HG02840 (cell line): ENCODE measurements at regions not wholly inside any gene's neighbourhood (a gene's known extent, or its start where the extent isn't known, plus 50 kb on each side); places are given as distances from the start of the nearest gene placed in this dataset.
"Not testable (repeated sequence)": the region's sequence is repeated elsewhere in the genome, so short reads cannot be mapped to it uniquely, and the experiment has no call there.

ENCODE experiments used
- ATAC-seq: cut with Tn5 transposase; IDR thresholded peaks from one replicate; pipeline ENCODE4 v1.9.1; 2021; ENCODE audit warnings: mild to moderate bottlenecking, moderate library complexity, moderate number of reproducible peaks; ENCODE audit not compliant: unreplicated experiment, low FRiP score

DNA sequence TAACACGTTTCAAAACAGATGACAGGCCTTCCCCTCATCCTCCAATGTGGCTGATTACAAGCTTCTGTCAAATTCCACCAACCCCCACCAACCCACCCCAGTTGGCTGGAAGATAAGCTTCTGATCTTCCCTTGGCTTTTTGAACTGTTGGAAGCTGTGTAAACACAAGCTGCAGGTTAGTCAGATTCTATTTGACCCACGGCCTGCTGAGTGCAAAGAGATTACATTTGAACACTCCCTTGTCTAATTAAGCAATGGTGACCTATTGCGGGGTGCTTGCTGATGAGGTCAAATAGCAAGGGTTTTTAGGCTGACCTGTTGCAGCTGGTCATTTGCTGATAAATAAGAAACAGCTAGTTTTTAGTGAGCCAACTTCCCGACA, 379.7 kb downstream of the BMP2 start:
- no peak for ATAC-seq

DNA sequence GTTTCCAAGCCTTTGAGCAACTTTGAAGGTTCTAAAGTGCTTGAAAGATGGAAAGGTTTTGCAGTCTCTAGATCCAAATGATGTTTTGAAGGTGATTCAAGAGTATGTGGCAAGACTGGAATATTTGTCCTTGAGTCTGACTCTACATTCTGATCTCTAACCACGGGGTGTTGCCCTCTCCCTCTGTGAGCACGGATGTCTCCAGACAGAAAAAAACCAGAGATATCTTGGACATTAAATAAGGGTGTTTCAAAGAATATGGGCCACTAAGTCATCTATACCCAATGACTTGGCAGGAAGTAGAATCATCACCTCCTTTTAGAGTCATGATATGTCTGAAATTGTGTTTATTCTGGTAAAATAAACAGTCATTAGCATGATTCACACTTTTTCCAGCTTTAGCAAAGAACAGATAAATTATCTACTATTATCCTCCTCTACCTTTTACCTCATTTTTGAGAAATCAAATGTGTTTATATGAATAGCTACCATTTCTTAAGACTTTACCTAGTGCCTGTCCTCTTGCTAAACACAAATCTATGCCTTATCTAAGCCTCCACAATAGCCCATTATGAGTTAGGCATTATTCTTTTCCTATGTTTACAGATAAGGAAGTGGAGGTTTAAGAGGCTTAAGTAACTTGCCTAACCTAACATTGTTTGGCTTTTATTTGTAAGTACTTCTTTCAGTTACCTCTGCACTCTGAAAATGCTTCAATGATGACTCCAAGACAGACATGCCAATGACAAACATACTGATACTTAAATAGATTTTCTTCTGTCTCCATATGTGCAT, 384.4 kb downstream of the BMP2 start:
- no peak for ATAC-seq

DNA sequence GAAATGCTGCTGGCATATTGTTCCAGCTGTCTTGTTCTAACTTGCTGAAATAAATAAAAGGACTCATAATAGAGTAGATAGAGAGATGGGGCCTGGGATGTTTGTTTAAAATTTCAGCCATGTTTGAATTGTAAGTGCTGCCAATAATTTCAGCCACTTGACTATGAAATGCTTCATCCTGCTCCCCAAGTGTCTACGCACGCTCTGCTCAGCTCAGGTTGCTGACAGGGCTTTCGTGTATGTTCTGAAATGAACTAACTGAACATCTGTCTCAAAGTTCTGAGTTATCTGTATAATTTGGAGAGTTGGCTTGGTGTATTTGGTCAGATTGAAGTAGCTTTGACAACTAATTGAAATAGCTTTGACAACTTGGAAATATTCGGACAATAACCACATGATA, 387.8 kb downstream of the BMP2 start:
- no peak for ATAC-seq

DNA sequence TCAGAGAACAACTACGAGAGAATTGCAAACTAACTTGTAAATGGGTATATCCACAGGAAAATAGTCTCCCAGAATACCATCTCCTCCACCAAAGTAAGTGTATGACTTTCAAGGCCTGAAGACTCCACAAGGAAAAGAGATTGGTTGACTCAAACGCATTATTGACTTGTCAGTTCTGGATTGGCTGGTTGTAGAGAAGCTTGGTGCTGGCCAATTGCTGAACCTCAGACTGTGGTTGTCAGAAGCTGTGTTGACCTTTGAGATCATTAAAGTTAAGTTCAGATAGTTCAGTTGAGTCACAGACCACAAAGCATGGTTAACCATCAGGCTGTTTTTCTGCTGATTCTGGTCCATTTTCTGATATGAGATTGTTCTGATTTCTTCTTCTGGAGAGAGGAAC, 388.3 kb downstream of the BMP2 start:
- no peak for ATAC-seq

DNA sequence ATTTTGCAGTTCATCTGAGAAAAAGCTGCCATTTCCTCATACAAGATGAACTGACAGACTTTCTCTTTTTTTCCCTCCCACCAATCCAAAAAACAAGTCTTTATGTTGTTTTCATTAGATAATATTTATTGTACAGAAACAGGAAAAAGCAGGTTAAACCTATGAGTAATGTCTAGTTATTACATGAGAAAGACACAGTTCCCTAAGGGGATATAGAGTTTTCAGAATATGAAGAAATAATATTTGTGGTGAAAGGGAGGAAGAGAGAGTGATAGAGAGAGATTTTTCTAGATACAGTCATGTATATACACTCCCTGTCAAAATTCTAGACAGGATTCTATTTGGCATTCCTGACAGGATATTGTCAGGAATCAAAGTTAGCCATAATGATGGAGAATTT, 392.4 kb downstream of the BMP2 start:
- ATAC-seq, result no peak

- ATAC-seq, result no peak
Measured at GRCh38 chr20:7161690-7162089, 394.2 kb downstream of the BMP2 start.

- no peak for ATAC-seq
Measured at GRCh38 chr20:7171911-7172310, 404.4 kb downstream of the BMP2 start.

DNA sequence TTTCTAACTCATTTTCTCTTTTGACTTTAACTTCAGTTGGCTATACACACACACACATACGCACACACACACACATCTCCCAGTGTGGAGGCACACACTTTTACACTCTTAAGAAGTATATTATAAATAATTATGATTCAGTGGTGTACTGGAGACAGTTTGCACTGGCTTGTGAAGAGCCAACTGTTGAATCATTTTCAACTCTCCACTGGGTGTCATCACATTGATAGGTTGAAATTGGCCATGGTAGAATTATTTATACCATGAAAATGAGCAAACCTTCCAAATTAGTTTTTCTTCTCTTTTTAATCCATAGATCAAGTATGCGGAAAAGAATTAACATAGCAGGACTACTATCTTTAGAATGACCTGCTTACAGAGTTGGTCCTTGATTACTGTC, 407.1 kb downstream of the BMP2 start:
- ATAC-seq, result no peak

DNA sequence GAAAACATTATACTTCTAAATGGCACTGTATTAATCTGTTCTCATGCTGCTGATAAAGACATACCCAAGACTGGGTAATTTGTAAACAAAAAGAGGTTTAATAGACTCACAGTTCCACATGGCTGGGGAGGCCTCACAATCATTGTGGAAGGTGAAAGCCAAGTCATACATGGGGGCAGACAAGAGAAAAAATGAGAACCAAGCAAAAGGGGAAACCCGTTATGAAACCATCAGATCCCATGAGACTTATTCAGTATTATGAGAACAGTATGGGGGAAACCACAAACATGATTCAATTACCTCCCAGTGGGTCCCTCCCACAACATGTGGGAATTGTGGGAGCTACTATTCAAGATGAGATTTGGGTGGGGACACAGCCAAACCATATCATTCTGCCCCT, 408.3 kb downstream of the BMP2 start:
- not testable (repeated sequence) for ATAC-seq

DNA sequence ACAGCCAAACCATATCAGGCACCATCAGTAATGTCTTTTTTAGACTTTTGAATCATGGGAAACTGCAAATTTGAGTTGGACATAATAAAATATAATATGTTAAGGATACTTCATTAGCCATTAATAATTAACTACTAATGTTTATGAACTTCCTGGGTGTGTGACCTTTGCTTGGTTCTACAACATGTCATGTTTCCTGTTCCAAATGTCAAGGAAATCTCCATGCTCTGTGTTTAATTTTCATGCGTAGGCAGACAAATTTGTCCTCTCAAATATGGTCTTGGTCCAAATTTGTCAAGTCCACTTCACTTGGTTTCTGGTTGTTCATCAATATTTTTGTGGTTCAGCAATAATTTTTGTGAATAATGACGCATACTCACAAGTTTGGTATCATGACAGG, 410.5 kb downstream of the BMP2 start:
- no peak for ATAC-seq

DNA sequence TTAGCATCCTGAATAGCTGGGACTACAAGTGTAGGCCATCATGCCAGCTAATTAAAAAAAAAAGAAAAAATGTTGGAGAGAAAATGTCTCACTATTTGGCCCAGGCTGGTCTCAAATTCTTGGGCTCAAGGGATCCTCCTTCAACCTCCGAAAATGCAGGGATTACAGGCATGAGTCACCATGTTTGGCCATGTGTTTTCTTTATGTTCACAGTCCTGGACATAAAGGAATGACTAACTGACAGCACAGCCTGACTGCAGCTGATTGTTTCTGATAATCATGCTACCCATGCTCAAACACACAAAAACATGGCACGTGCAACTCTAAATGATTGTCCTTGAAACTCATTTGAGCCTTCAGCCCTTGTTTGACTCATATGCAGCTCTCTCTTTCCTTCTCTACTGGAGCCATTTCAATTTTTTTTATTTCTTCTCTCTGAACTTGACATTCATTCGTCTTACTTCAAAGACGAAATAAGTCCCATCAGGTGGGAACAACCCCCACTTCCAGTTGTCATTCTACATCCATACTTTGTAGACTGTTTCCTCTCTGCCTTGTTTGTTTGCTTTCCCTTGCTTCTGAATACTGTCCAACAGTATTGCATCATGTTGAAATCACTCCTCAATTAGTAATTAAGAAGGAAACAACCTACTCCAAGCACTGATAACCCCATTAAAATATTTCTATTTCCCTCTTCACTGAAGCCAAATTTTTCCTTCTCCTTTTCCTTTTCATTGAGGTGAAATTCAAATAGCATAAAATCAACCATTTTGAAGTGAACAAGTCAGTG, 413.0 kb downstream of the BMP2 start:
- no peak for ATAC-seq

DNA sequence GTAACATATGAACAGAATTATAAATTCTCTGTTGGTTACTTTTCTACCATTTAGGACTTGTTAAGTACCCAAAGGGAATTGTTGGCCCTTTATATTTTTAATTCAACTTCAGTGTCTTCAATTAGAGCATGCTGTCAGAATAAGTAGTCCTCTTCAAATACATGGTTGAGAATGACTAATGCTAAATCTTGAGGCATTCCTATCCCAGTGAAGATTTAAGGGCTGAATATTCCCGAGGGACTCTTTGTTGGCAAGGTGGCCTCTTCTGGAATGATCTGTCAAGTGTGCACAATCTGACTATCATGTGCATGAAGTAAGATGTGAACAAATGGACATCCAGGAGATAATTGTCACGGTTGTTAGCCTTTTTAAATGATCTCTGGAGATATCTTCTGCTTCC, 421.7 kb downstream of the BMP2 start:
- ATAC-seq, result no peak

GRCh38 chr20:7193681-7194080, 426.2 kb downstream of the BMP2 start:
- ATAC-seq, result no peak

DNA sequence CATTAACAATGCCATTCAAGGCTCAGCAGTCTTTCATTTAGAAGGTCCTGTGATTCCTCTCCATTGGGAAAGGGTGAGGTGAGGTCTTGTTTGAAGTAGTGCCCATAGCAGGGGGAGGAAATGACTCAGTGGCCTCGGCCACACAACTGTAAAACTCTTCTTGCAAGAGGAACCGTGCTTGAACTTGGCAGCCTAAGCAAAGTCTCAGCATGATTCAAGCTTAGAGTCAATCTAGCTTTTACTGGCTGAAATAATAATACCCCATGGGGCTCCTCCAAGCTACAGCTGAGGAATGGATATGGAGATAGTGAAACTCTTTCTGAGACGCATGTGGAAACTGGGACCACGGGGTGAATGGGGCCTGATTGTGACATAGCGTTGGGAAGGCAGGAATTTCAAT, 428.2 kb downstream of the BMP2 start:
- ATAC-seq, result no peak

GRCh38 chr20:7196481-7196880, 429.0 kb downstream of the BMP2 start:
- ATAC-seq, result no peak

DNA sequence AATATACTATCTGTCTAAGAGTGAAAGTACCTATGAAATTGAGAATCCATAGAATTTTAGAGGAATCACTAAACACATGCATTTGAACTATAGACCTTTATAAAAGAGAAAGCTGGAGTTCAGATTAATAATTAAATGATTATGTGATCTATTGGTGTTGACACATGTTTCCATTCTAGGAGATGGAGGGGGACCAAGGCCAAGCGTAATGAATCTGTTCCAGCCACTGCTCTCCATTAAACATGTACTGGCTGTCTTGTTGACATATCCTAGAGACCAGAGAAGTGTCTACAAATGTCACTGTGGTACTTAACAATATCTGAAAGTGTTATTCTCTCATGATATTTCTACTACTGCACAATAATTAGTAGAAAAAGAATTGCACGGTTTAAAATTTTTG, 432.4 kb downstream of the BMP2 start:
- no peak for ATAC-seq

DNA sequence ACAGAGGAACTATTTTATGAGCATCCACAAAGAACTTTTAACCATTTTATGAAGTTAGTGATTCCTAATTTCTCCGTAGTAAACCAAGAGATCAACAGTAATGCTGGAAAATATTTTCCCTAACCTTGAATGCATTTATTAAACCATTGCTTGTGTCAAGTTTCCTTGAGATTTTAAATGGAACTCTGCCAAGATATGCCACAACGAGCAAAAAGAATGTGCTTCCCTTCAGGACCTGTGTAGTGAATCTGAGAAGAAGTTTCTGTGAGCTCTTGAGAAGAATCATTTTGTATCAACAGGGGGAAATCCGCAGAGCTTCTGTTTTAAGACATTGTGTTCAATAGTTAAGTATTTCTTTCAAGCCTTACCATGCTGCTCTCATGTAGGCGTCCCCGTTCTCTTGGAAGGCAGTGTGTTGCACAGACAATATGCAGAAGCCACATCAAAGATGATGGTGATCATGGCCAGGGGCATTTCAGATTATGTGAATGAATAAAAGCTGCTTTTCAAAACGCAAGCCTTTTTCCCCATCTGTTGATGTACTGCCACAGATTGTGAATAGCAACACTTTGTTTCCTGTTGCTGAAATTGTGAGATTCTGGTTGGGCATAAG, 439.8 kb downstream of the BMP2 start:
- ATAC-seq, result no peak

GRCh38 chr20:7210910-7211309, 443.4 kb downstream of the BMP2 start:
- no peak for ATAC-seq

DNA sequence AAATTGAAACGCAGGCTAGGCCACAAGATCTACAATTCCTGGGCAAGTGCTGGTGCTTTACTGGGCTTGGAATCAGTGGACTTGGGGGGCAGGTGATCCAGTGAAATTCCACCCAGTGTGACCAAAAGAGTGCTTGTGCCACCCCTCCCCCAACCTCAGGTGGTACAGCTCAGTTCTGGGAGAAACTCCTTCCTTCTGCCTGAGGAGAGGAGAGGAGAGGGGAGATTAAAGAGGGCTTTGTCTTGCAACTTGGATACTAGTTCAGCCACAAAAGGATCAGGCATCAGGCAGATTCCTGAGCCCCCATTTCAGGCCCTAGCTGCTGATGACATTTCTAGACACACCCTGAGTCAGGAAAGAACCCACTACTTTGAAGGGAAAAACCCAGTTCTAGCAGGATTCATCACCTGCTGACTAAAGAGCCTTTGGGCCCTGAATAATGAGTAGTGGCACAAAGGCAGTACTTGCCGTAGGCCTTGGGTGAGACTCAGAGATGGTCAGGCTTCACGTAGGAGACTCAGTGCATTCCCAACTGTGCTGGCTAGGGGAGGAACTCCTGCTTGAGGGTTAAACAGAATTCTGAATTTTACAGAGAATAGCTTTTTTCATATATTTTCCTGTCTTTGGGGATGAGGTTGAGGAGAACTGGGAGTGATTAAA, 446.7 kb downstream of the BMP2 start:
- no peak for ATAC-seq

GRCh38 chr20:7217606-7218005, 450.1 kb downstream of the BMP2 start:
- no peak for ATAC-seq

- ATAC-seq, result no peak
Measured at GRCh38 chr20:7220755-7221154, 453.3 kb downstream of the BMP2 start.
